Lower lobe of right lung (tissue), 2 donors: ENCODE measurements at regions not wholly inside any gene's neighbourhood (a gene's known extent, or its start where the extent isn't known, plus 50 kb on each side); places are given as distances from the start of the nearest gene placed in this dataset.

Source experiments
- ATAC-seq, 2 donors: fragments of 200-7000 bp; cut with Tn5 transposase; one replicate each; pipeline ENCODE4 v1.9.1; 2020 to 2022; ENCODE audit warnings: mild to moderate bottlenecking in 2 of 2, moderate library complexity in 2 of 2
- DNase-seq: peaks from one replicate; pipeline ENCODE4 v3.0.0-alpha.2; 2020
- H3K27ac ChIP-seq: fragments of 200-600 bp; one replicate; pipeline ENCODE4 v1.8.0; 2022
- H3K27me3 ChIP-seq: fragments of 200-600 bp; one replicate; pipeline ENCODE4 v1.8.0; 2022; ENCODE audit warnings: low read depth
- H3K36me3 ChIP-seq: fragments of 200-600 bp; one replicate; pipeline ENCODE4 v1.8.0; 2022; ENCODE audit warnings: mild to moderate bottlenecking
- H3K4me1 ChIP-seq: fragments of 200-600 bp; one replicate; pipeline ENCODE4 v1.8.0; 2022
- H3K4me3 ChIP-seq: fragments of 200-600 bp; one replicate; pipeline ENCODE4 v1.8.0; 2022; ENCODE audit warnings: mild to moderate bottlenecking
- H3K9me3 ChIP-seq: fragments of 200-600 bp; one replicate; pipeline ENCODE4 v1.8.0; 2022
- intact Hi-C: fragments of 100-400 bp; cut with DNase I; formaldehyde crosslinking; loops from one replicate; pipeline ENCODE4 v1.11.0; 2022
- TF ChIP-seq, protein P1 (sequence below): fragments of 200-600 bp; IDR thresholded peaks from one replicate; pipeline ENCODE4 v1.8.0; 2022; ENCODE audit warnings: antibody characterized with exemption, mild to moderate bottlenecking
- donor health status: DM: no; HTN: yes; CAD: no; lungs with severe emphysema.

DNA sequence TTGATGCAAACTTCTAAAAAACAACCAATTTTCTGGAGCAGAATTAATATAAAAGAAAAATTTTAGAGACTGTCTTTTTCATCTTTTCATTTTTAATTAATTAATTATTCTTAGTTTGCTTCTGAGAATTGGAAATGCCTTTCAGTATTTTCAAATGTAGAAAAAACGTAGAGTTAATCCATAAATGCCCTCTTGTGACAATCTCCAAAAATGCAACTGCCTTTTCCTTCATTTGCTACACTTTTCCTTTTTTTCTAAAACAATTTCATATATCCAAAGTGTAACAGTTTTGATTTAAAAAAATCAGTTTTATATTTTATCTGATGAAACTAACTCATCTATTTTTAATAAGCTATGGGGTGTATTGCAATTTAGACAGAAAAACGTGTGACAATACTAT is 409.3 kb downstream of the PRKD1 start:
- H3K27ac ChIP-seq = no peak overlapping the region
- DNase-seq (no peak), ATAC-seq (no peak)
- H3K4me1 ChIP-seq = no peaks in the 10 kb centered on the region
- H3K4me3 ChIP-seq = no peak overlapping the region
- no peaks in the 10 kb centered on the region for H3K36me3 ChIP-seq
- intact Hi-C loops = no loop called here
- TF ChIP-seq, protein P1, sequence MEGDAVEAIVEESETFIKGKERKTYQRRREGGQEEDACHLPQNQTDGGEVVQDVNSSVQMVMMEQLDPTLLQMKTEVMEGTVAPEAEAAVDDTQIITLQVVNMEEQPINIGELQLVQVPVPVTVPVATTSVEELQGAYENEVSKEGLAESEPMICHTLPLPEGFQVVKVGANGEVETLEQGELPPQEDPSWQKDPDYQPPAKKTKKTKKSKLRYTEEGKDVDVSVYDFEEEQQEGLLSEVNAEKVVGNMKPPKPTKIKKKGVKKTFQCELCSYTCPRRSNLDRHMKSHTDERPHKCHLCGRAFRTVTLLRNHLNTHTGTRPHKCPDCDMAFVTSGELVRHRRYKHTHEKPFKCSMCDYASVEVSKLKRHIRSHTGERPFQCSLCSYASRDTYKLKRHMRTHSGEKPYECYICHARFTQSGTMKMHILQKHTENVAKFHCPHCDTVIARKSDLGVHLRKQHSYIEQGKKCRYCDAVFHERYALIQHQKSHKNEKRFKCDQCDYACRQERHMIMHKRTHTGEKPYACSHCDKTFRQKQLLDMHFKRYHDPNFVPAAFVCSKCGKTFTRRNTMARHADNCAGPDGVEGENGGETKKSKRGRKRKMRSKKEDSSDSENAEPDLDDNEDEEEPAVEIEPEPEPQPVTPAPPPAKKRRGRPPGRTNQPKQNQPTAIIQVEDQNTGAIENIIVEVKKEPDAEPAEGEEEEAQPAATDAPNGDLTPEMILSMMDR = no peak
- no peaks in the 10 kb centered on the region for H3K27me3 ChIP-seq
- H3K9me3 ChIP-seq = no peaks in the 10 kb centered on the region

DNA sequence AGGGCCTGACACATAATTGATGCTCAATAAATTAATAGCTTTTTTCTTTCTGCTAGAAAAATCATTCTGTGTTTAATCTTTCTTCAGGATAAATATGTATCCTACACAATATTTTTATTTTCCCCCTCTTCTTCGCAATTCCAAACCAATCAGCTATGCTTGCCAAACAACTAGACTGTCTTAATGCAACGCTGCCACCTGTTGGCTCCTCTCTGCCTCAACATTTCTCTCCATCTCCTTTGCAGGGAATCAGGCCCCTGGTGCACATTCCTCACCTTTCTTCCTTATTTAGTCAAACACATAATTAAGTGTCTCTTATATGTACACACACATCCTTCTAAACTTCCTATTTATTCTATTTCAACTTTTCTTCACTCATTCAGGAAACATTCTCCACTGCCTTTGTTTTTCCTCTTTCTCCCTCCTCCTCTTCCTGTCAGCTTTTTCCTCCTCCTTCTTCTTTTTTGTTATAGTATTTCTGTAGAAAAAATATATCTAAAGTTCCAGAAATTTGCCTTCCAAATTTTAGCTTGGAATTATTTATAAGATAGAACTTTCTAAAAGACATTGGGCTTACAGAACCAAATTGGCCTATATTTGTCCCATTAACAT is 406.0 kb downstream of the PRKD1 start:
- Histone ChIP-seq H3K4me3 (no peak overlapping the region), H3K27ac (no peak overlapping the region), H3K27me3 (no peaks in the 10 kb centered on the region), H3K9me3 (no peaks in the 10 kb centered on the region), H3K36me3 (no peaks in the 10 kb centered on the region), H3K4me1 (no peaks in the 10 kb centered on the region)
- TF ChIP-seq, protein P1 = no peak
- no peak for DNase-seq
- intact Hi-C loops = no loop called here
- no peak for ATAC-seq
